IMR-90 (cell line): ENCODE measurements at regions not wholly inside any gene's neighbourhood (a gene's known extent, or its start where the extent isn't known, plus 50 kb on each side); places are given as distances from the start of the nearest gene placed in this dataset.

ENCODE experiments used
- ATAC-seq: fragments of 200-7000 bp; cut with Tn5 transposase; 2 replicates; pipeline ENCODE4 v1.9.1; 2020; ENCODE audit warnings: low read depth, mild to moderate bottlenecking, moderate library complexity
- BruUV-seq: library from RNA; stranded (reverse); fragments of 400-500 nt; replicated peaks from 2 replicates; lab custom pipeline; 2021; lab: Mats Ljungman, UMichigan
- CTCF ChIA-PET: fragments of 300-600 bp; formaldehyde crosslinking; extraction: SDS; loops from one replicate; lab custom pipeline; 2021; ENCODE audit warnings: antibody characterized with exemption; lab: Yijun Ruan, JAX
- POLR2A ChIA-PET: fragments of 300-600 bp; sonication (Branson Sonifier 250); formaldehyde crosslinking; loops from one replicate; lab custom pipeline; 2022; ENCODE audit warnings: antibody characterized with exemption; ENCODE audit not compliant: unreplicated experiment; lab: Charles Lee
- DNase-seq: peaks from one replicate; pipeline ENCODE4 v3.0.0; 2013
- H2AFZ ChIP-seq: replicated peaks from 2 replicates; pipeline ENCODE3; 2013; ENCODE audit warnings: low read length, mild to moderate bottlenecking; ENCODE audit not compliant: poor library complexity
- H2AK5ac ChIP-seq: 2 replicates; pipeline ENCODE4 v1.6.1; 2013; ENCODE audit warnings: low read depth, low read length, inconsistent platforms
- H2AK9ac ChIP-seq: replicated peaks from 2 replicates; pipeline ENCODE3; 2013; ENCODE audit warnings: mild to moderate bottlenecking, low read depth, low read length, moderate library complexity; ENCODE audit not compliant: poor library complexity
- H2BK120ac ChIP-seq: 2 replicates; pipeline ENCODE4 v1.6.1; 2013; ENCODE audit warnings: low read depth, low read length, inconsistent platforms
- H2BK15ac ChIP-seq: 3 replicates; pipeline ENCODE4 v1.6.1; 2013; ENCODE audit warnings: low read depth, low read length, inconsistent platforms
- H2BK20ac ChIP-seq: 2 replicates; pipeline ENCODE4 v1.6.1; 2013; ENCODE audit warnings: low read depth, mild to moderate bottlenecking, inconsistent platforms, low read length, moderate library complexity
- H2BK5ac ChIP-seq: 2 replicates; pipeline ENCODE4 v1.6.1; 2013; ENCODE audit warnings: mild to moderate bottlenecking, low read depth, low read length, inconsistent platforms; ENCODE audit not compliant: poor library complexity, severe bottlenecking
- H3K14ac ChIP-seq: replicated peaks from 2 replicates; pipeline ENCODE4 v1.6.1; 2013; ENCODE audit warnings: low read depth, low read length, inconsistent platforms
- H3K18ac ChIP-seq: 2 replicates; pipeline ENCODE4 v1.6.1; 2013; ENCODE audit warnings: low read depth, low read length, control low read depth
- H3K23ac ChIP-seq: 2 replicates; pipeline ENCODE4 v1.6.1; 2013; ENCODE audit warnings: low read depth, low read length, inconsistent platforms
- H3K27ac ChIP-seq: 2 replicates; pipeline ENCODE4 v1.5.1; 2013; ENCODE audit warnings: mild to moderate bottlenecking, control low read depth, low read length; ENCODE audit not compliant: insufficient read depth
- H3K27me3 ChIP-seq: 2 replicates; pipeline ENCODE4 v1.6.1; 2013; ENCODE audit warnings: low read length; ENCODE audit not compliant: control insufficient read depth, insufficient read depth
- H3K36me3 ChIP-seq: 2 replicates; pipeline ENCODE4 v1.6.1; 2013; ENCODE audit warnings: low read length, mixed read lengths; ENCODE audit not compliant: control insufficient read depth, insufficient read depth
- H3K4ac ChIP-seq: 2 replicates; pipeline ENCODE4 v1.6.1; 2013; ENCODE audit warnings: low read depth, low read length, inconsistent platforms
- H3K4me1 ChIP-seq: 2 replicates; pipeline ENCODE4 v1.6.1; 2013; ENCODE audit warnings: low read length, mixed read lengths; ENCODE audit not compliant: control insufficient read depth, insufficient read depth
- H3K4me2 ChIP-seq: 2 replicates; pipeline ENCODE4 v1.6.1; 2013; ENCODE audit warnings: low read depth, mild to moderate bottlenecking, control low read depth, low read length, moderate library complexity
- H3K4me3 ChIP-seq: 2 replicates; pipeline ENCODE4 v1.5.1; 2013; ENCODE audit warnings: low read depth, mild to moderate bottlenecking, control low read depth, low read length, moderate library complexity; ENCODE audit not compliant: insufficient read depth
- H3K56ac ChIP-seq: 2 replicates; pipeline ENCODE4 v1.6.1; 2013; ENCODE audit warnings: low read length, inconsistent platforms; ENCODE audit not compliant: insufficient read depth; ENCODE audit errors: extremely low read depth
- H3K79me1 ChIP-seq, 2 experiments: 2 replicates each; pipeline ENCODE4 v1.6.1; 2013; ENCODE audit warnings: low read length in 2 of 2, inconsistent platforms in 1 of 2, low read depth in 1 of 2
- H3K9ac ChIP-seq: 2 replicates; pipeline ENCODE4 v1.6.1; 2013; ENCODE audit warnings: low read depth, low read length, control low read depth
- H3K9me1 ChIP-seq: 2 replicates; pipeline ENCODE4 v1.6.1; 2013; ENCODE audit warnings: low read length, inconsistent platforms; ENCODE audit not compliant: insufficient read depth
- H3K9me3 ChIP-seq: 2 replicates; pipeline ENCODE4 v1.6.1; 2013; ENCODE audit warnings: low read length; ENCODE audit not compliant: control insufficient read depth, insufficient read depth
- H4K20me1 ChIP-seq: 2 replicates; pipeline ENCODE4 v1.6.1; 2013; ENCODE audit warnings: low read length, inconsistent platforms; ENCODE audit not compliant: insufficient read depth
- H4K5ac ChIP-seq: 2 replicates; pipeline ENCODE4 v1.6.1; 2013; ENCODE audit warnings: mild to moderate bottlenecking, low read depth, low read length, control low read depth
- H4K8ac ChIP-seq, 2 experiments: 2 replicates each; pipeline ENCODE4 v1.6.1; 2013; ENCODE audit warnings: low read depth in 2 of 2, low read length in 2 of 2, control low read depth in 1 of 2, inconsistent platforms in 1 of 2
- H4K91ac ChIP-seq: 2 replicates; pipeline ENCODE4 v1.6.1; 2013; ENCODE audit warnings: low read depth, low read length, inconsistent platforms; ENCODE audit not compliant: insufficient read depth
- BHLHE40 ChIP-seq: fragments of 150-350 bp; IDR thresholded peaks from 2 replicates; pipeline ENCODE4 v1.6.1; 2016; ENCODE audit warnings: mild to moderate bottlenecking, low read depth, low read length
- CEBPB ChIP-seq: IDR thresholded peaks from 2 replicates; pipeline ENCODE4 v1.6.1; 2012; ENCODE audit warnings: low read depth, low read length, improper control_type of control experiment
- FOS ChIP-seq: fragments of 150-350 bp; IDR thresholded peaks from 2 replicates; pipeline ENCODE4 v1.6.1; 2016; ENCODE audit warnings: low read depth, low read length
- MAFK ChIP-seq: IDR thresholded peaks from 2 replicates; pipeline ENCODE4 v1.6.1; 2012; ENCODE audit warnings: low read depth, low read length, improper control_type of control experiment
- MAZ ChIP-seq: IDR thresholded peaks from 2 replicates; pipeline ENCODE4 v1.6.1; 2012; ENCODE audit warnings: low read depth, mild to moderate bottlenecking, low read length, improper control_type of control experiment, moderate library complexity, borderline replicate concordance
- MXI1 ChIP-seq: IDR thresholded peaks from 2 replicates; pipeline ENCODE4 v1.6.1; 2012; ENCODE audit warnings: low read depth, mild to moderate bottlenecking, low read length, moderate library complexity, borderline replicate concordance
- NFE2L2 ChIP-seq: fragments of 150-350 bp; IDR thresholded peaks from 2 replicates; pipeline ENCODE4 v1.6.1; 2016; ENCODE audit warnings: low read depth, mild to moderate bottlenecking, low read length
- POLR2A ChIP-seq: IDR thresholded peaks from 2 replicates; pipeline ENCODE4 v1.6.1; 2012; ENCODE audit warnings: mild to moderate bottlenecking, low read depth, low read length
- RAD21 ChIP-seq: IDR thresholded peaks from 2 replicates; pipeline ENCODE4 v1.6.1; 2012; ENCODE audit warnings: low read length, improper control_type of control experiment
- RCOR1 ChIP-seq: IDR thresholded peaks from 2 replicates; pipeline ENCODE4 v1.6.1; 2012; ENCODE audit warnings: mild to moderate bottlenecking, low read length, improper control_type of control experiment; ENCODE audit not compliant: insufficient replicate concordance
- SMC3 ChIP-seq: fragments of 150-350 bp; IDR thresholded peaks from 2 replicates; pipeline ENCODE4 v1.6.1; 2016; ENCODE audit warnings: low read depth, mild to moderate bottlenecking, antibody characterized with exemption, low read length, moderate library complexity
- WGBS, 2 experiments: methylation state at CpG; one replicate each; pipeline versions ENCODE4 v1.1.5 to v1.1.7; 2013; ENCODE audit warnings: missing lambda C conversion rate in 2 of 2; ENCODE audit not compliant: insufficient read length in 1 of 2; ENCODE audit errors: extremely low coverage in 2 of 2; 5-methylcytosine and 5-hydroxymethylcytosine counted together
- dilution Hi-C: fragments of 300-500 bp; cut with HindIII; formaldehyde crosslinking; loops from one replicate; pipeline ENCODE4 v1.14.3; 2018; ENCODE audit warnings: low sequenced_read_pairs; ENCODE audit not compliant: unreplicated experiment
- in situ Hi-C: fragments of 300-500 bp; cut with MboI; formaldehyde crosslinking; loops from 3 replicates; pipeline ENCODE4 v1.14.3; 2019; ENCODE audit warnings: low sequenced_read_pairs, inconsistent platforms, mixed read lengths
- intact Hi-C: fragments of 100-400 bp; cut with micrococcal nuclease; formaldehyde crosslinking; loops from 2 replicates; pipeline ENCODE4 v1.10.0; 2022
- TF ChIP-seq, protein P1 (sequence below): fragments of 150-350 bp; IDR thresholded peaks from 2 replicates; pipeline ENCODE4 v1.6.1; 2017; ENCODE audit warnings: mild to moderate bottlenecking, antibody characterized with exemption, low read length, low read depth
- TF ChIP-seq, protein P2 (sequence below): conservative IDR thresholded peaks from 2 replicates; pipeline ENCODE4 v1.5.1; 2012; ENCODE audit warnings: mild to moderate bottlenecking, low read depth, low read length, improper control_type of control experiment

DNA sequence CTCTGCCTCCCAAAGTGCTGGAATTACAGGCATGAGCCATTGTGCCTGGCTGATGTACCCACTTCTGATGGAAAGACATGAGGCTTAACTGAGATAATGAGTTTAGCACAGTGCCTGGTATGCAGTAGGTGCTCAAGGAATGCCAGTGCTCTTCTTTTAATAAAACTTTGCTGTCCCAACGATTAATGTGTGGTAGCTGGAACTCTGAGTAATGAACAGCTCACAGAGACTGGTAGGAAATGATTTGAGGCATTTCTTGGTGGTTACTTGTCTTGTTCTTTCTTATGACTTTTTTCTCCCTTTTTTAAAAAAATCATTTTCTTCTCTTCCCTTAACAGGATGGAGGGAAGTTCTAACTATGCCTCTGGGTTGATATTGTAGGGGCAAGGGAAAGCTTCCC, 235.7 kb upstream of the PWP1 start:
- Histone ChIP-seq H2BK5ac (no peak overlapping the region), H2AFZ (no peak overlapping the region), H2AK9ac (no peak overlapping the region), H3K4me1 (no peaks in the 10 kb centered on the region; the same call in 1 of the 2 replicates), H2AK5ac (no peak overlapping the region), H3K4me2 (no peak overlapping the region), H3K4me3 (no peak overlapping the region), H3K79me1 (no peaks in the 10 kb centered on the region), H4K91ac (peak overlapping the region; percentile 15; the same call in 1 of the 2 replicates), H3K9ac (no peak overlapping the region), H2BK120ac (peak overlapping the region; percentile 3; the same call in 1 of the 2 replicates), H2BK15ac (no peak overlapping the region), H4K5ac (no peak overlapping the region), H2BK20ac (no peak overlapping the region), H3K36me3 (no peaks in the 10 kb centered on the region), H3K9me3 (no peaks in the 10 kb centered on the region), H3K56ac (no peak overlapping the region), H3K4ac (no peak overlapping the region), H3K23ac (no peak overlapping the region), H3K27me3 (no peaks in the 10 kb centered on the region), H3K9me1 (no peaks in the 10 kb centered on the region), H3K14ac (no peak overlapping the region; the same call in 1 of the 2 replicates), H3K18ac (no peak overlapping the region), H4K20me1 (no peaks in the 10 kb centered on the region), H3K27ac (no peak overlapping the region), H4K8ac (no peak overlapping the region)
- TF ChIP-seq, protein P1, sequence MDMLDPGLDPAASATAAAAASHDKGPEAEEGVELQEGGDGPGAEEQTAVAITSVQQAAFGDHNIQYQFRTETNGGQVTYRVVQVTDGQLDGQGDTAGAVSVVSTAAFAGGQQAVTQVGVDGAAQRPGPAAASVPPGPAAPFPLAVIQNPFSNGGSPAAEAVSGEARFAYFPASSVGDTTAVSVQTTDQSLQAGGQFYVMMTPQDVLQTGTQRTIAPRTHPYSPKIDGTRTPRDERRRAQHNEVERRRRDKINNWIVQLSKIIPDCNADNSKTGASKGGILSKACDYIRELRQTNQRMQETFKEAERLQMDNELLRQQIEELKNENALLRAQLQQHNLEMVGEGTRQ, result no peak
- TF ChIP-seq MXI1, result no peak
- TF ChIP-seq SMC3, result no peak
- no peak for TF ChIP-seq RCOR1
- no peak for TF ChIP-seq RAD21
- TF ChIP-seq, protein P2, sequence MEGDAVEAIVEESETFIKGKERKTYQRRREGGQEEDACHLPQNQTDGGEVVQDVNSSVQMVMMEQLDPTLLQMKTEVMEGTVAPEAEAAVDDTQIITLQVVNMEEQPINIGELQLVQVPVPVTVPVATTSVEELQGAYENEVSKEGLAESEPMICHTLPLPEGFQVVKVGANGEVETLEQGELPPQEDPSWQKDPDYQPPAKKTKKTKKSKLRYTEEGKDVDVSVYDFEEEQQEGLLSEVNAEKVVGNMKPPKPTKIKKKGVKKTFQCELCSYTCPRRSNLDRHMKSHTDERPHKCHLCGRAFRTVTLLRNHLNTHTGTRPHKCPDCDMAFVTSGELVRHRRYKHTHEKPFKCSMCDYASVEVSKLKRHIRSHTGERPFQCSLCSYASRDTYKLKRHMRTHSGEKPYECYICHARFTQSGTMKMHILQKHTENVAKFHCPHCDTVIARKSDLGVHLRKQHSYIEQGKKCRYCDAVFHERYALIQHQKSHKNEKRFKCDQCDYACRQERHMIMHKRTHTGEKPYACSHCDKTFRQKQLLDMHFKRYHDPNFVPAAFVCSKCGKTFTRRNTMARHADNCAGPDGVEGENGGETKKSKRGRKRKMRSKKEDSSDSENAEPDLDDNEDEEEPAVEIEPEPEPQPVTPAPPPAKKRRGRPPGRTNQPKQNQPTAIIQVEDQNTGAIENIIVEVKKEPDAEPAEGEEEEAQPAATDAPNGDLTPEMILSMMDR, result no peak
- TF ChIP-seq BHLHE40, result no peak
- no peak for TF ChIP-seq FOS
- TF ChIP-seq CEBPB, result no peak
- no peak for TF ChIP-seq NFE2L2
- TF ChIP-seq MAFK, result no peak
- no peak for TF ChIP-seq POLR2A
- TF ChIP-seq MAZ, result no peak
- BruUV-seq, result no TSS peak
- ChIA-PET POLR2A (interaction anchor here (0.5 kb wide), 1 partner anchor 14 kb away, joined by 3 read pairs; no protein-coding TSS in a partner anchor), CTCF (interaction anchor here (1.4 kb wide), 1 partner anchor 10 kb away, joined by 3 read pairs; no protein-coding TSS in a partner anchor)
- dilution Hi-C loops, result no loop called here
- in situ Hi-C loops, result no loop called here
- ATAC-seq (no peak; the same call in 1 of the 2 replicates), DNase-seq (peak; percentile 54)
- no CpG with 5 or more reads among the region's 1 CpG for WGBS, 2 experiments
- intact Hi-C loops, result loop anchor here (5.0 kb wide), 1 partner anchor 157 kb away; no protein-coding TSS in a partner anchor
